ENCODE measurements at regions not wholly inside any gene's neighbourhood (a gene's known extent, or its start where the extent isn't known, plus 50 kb on each side); places are given as distances from the start of the nearest gene placed in this dataset.
"Not testable (repeated sequence)": the region's sequence is repeated elsewhere in the genome, so short reads cannot be mapped to it uniquely, and the experiment has no call there.

GRCh38 chr11:11202885-11203284, 150.2 kb downstream of the CSNK2A3 start:
- WGBS (ENCODE audit: low lambda C conversion rate, missing lambda C conversion rate) = 83% methylated on average over 2 of the region's 2 CpGs

GRCh38 chr11:11201302-11201701, 151.7 kb downstream of the CSNK2A3 start:
- not testable (repeated sequence) for H3K9me3 ChIP-seq (ENCODE audit: low read depth); H2AFZ ChIP-seq; DNase-seq (ENCODE audit: low spot score); H3K9me2 ChIP-seq (replicated peaks; ENCODE audit: insufficient read depth); H3K4me3 ChIP-seq; H3K79me2 ChIP-seq; H3K4me2 ChIP-seq; H3K36me3 ChIP-seq (replicated peaks; ENCODE audit: insufficient read depth, low read depth); H3K4me1 ChIP-seq (ENCODE audit: insufficient read depth); H4K20me1 ChIP-seq (ENCODE audit: insufficient read depth, poor library complexity, severe bottlenecking); H3K27me3 ChIP-seq; H3K27ac ChIP-seq
- 89% methylated on average over 4 of the region's 4 CpGs for WGBS (ENCODE audit: low lambda C conversion rate, missing lambda C conversion rate)

More at GRCh38 chr11:11202885-11203284, 150.2 kb downstream of the CSNK2A3 start:
- no peaks in the 10 kb centered on the region for H3K79me2 ChIP-seq
- H3K4me1 ChIP-seq (ENCODE audit: insufficient read depth) = no peaks in the 10 kb centered on the region
- no peaks in the 10 kb centered on the region for H3K36me3 ChIP-seq (replicated peaks; ENCODE audit: insufficient read depth, low read depth)
- no peak overlapping the region for H2AFZ ChIP-seq
- no peaks in the 10 kb centered on the region for H4K20me1 ChIP-seq (ENCODE audit: insufficient read depth, poor library complexity, severe bottlenecking)
- peaks cover 3% of the 10 kb centered on the region for H3K9me3 ChIP-seq (ENCODE audit: low read depth)
- DNase-seq (ENCODE audit: low spot score) = no peak
- H3K27me3 ChIP-seq = no peaks in the 10 kb centered on the region
- no peak overlapping the region for H3K4me2 ChIP-seq
- no peak overlapping the region for H3K4me3 ChIP-seq
- TF ChIP-seq EZH2phosphoT487 (IDR thresholded peaks at IDR 0.05; ENCODE audit: low read depth, severe bottlenecking, unreplicated experiment) (no peak), EZH2 (IDR thresholded peaks at IDR 0.05; ENCODE audit: borderline replicate concordance) (no peak), CTCF (IDR thresholded peaks at IDR 0.05; ENCODE audit: poor library complexity) (no peak)
- no peak overlapping the region for H3K27ac ChIP-seq
- H3K9me2 ChIP-seq (replicated peaks; ENCODE audit: insufficient read depth) = no peaks in the 10 kb centered on the region

GRCh38 chr11:11192541-11192940, 160.5 kb downstream of the CSNK2A3 start:
- DNase-seq (ENCODE audit: low spot score) = no peak
- Histone ChIP-seq H3K27ac (no peak overlapping the region), H2AFZ (no peak overlapping the region), H3K9me2 (replicated peaks; ENCODE audit: insufficient read depth) (no peaks in the 10 kb centered on the region), H3K4me1 (ENCODE audit: insufficient read depth) (no peaks in the 10 kb centered on the region), H3K36me3 (replicated peaks; ENCODE audit: insufficient read depth, low read depth) (no peaks in the 10 kb centered on the region), H3K9me3 (ENCODE audit: low read depth) (no peaks in the 10 kb centered on the region), H3K4me3 (no peak overlapping the region), H4K20me1 (ENCODE audit: insufficient read depth, poor library complexity, severe bottlenecking) (no peaks in the 10 kb centered on the region), H3K79me2 (no peaks in the 10 kb centered on the region), H3K4me2 (no peak overlapping the region), H3K27me3 (no peaks in the 10 kb centered on the region)
- 88% methylated on average over 3 of the region's 3 CpGs for WGBS (ENCODE audit: low lambda C conversion rate, missing lambda C conversion rate)
- TF ChIP-seq CTCF (IDR thresholded peaks at IDR 0.05; ENCODE audit: poor library complexity) (no peak), EZH2phosphoT487 (IDR thresholded peaks at IDR 0.05; ENCODE audit: low read depth, severe bottlenecking, unreplicated experiment) (no peak), EZH2 (IDR thresholded peaks at IDR 0.05; ENCODE audit: borderline replicate concordance) (no peak)

- no peaks in the 10 kb centered on the region for H4K20me1 ChIP-seq (ENCODE audit: insufficient read depth, poor library complexity, severe bottlenecking)
- H3K27me3 ChIP-seq = no peaks in the 10 kb centered on the region
- no peaks in the 10 kb centered on the region for H3K4me1 ChIP-seq (ENCODE audit: insufficient read depth)
- no peak overlapping the region for H3K4me2 ChIP-seq
- no peaks in the 10 kb centered on the region for H3K36me3 ChIP-seq (replicated peaks; ENCODE audit: insufficient read depth, low read depth)
- no peak for DNase-seq (ENCODE audit: low spot score)
- WGBS (ENCODE audit: low lambda C conversion rate, missing lambda C conversion rate) = 81% methylated on average over 3 of the region's 3 CpGs
- H3K27ac ChIP-seq = no peak overlapping the region
- H3K9me3 ChIP-seq (ENCODE audit: low read depth) = no peaks in the 10 kb centered on the region
- TF ChIP-seq CTCF (IDR thresholded peaks at IDR 0.05; ENCODE audit: poor library complexity) = no peak
- TF ChIP-seq EZH2 (IDR thresholded peaks at IDR 0.05; ENCODE audit: borderline replicate concordance) = no peak
- no peak for TF ChIP-seq EZH2phosphoT487 (IDR thresholded peaks at IDR 0.05; ENCODE audit: low read depth, severe bottlenecking, unreplicated experiment)
- H3K9me2 ChIP-seq (replicated peaks; ENCODE audit: insufficient read depth) = no peaks in the 10 kb centered on the region
- no peaks in the 10 kb centered on the region for H3K79me2 ChIP-seq
- no peak overlapping the region for H3K4me3 ChIP-seq
- no peak overlapping the region for H2AFZ ChIP-seq
Observed at GRCh38 chr11:11189506-11189905, 163.5 kb downstream of the CSNK2A3 start.

Data from hepatocyte (in vitro differentiated cells).